ENCODE measurements at regions not wholly inside any gene's neighbourhood (a gene's known extent, or its start where the extent isn't known, plus 50 kb on each side); places are given as distances from the start of the nearest gene placed in this dataset.

GRCh38 chr11:104649002-104649401 is 249.3 kb downstream of the CASP12 start:
- H3K4me1 ChIP-seq = peaks cover 3 to 10% (median 8%) of the 10 kb centered on the region in 6 donors
- intact Hi-C loops (cut with DNase I; ENCODE audit: low total_unique reads) = no loop called here
- WGBS, 5 donors = 38 to 64% (median 54%) methylated on average over 1 of the region's 1 CpG

GRCh38 chr11:104645261-104646222 is 252.7 kb downstream of the CASP12 start:
- no peaks in the 10 kb centered on the region for H3K36me3 ChIP-seq
- 73 to 88% (median 76%) methylated on average over 2 of the region's 2 CpGs for WGBS, 5 donors
- no peaks in the 10 kb centered on the region for H3K4me1 ChIP-seq
- TF ChIP-seq CTCF (IDR thresholded peaks at IDR 0.05 in 8 of 11, conservative IDR thresholded peaks at IDR 0.05 in 3 of 11) (no peak), POLR2AphosphoS5 (IDR thresholded peaks at IDR 0.05) (no peak), POLR2A (IDR thresholded peaks at IDR 0.05) (no peak)
- H3K27me3 ChIP-seq (replicated peaks in 1 of 7) = no peaks in the 10 kb centered on the region
- H3K4me3 ChIP-seq = no peak overlapping the region
- H3K9me3 ChIP-seq = peaks cover 0 to 8% (median 3%) of the 10 kb centered on the region in 8 donors
- DNase-seq = no peak
- intact Hi-C loops (cut with DNase I; ENCODE audit: low total_unique reads) = no loop called here
- H3K27ac ChIP-seq = no peak overlapping the region

More at GRCh38 chr11:104649002-104649401, 249.3 kb downstream of the CASP12 start:
- peaks cover 0 to 14% (median 4%) of the 10 kb centered on the region in 8 donors for H3K9me3 ChIP-seq
- TF ChIP-seq CTCF (IDR thresholded peaks at IDR 0.05 in 8 of 11, conservative IDR thresholded peaks at IDR 0.05 in 3 of 11) (no peak), POLR2AphosphoS5 (IDR thresholded peaks at IDR 0.05) (no peak), POLR2A (IDR thresholded peaks at IDR 0.05) (no peak)
- no peaks in the 10 kb centered on the region for H3K36me3 ChIP-seq
- H3K4me3 ChIP-seq = no peak overlapping the region
- no peaks in the 10 kb centered on the region for H3K27me3 ChIP-seq (replicated peaks in 1 of 7)
- no peak overlapping the region for H3K27ac ChIP-seq
- no peak for DNase-seq

GRCh38 chr11:104637662-104638170 is 260.5 kb downstream of the CASP12 start:
- Histone ChIP-seq H3K4me1 (no peaks in the 10 kb centered on the region), H3K9me3 (no peaks in the 10 kb centered on the region), H3K27me3 (replicated peaks in 1 of 7) (no peaks in the 10 kb centered on the region), H3K4me3 (no peak overlapping the region), H3K36me3 (no peaks in the 10 kb centered on the region), H3K27ac (no peak overlapping the region)
- TF ChIP-seq CTCF (IDR thresholded peaks at IDR 0.05 in 8 of 11, conservative IDR thresholded peaks at IDR 0.05 in 3 of 11) (no peak), POLR2A (IDR thresholded peaks at IDR 0.05) (no peak), POLR2AphosphoS5 (IDR thresholded peaks at IDR 0.05) (no peak)
- DNase-seq = no peak
- intact Hi-C loops (cut with DNase I; ENCODE audit: low total_unique reads) = no loop called here
- WGBS, 5 donors = 70 to 93% (median 81%) methylated on average over 2 of the region's 2 CpGs

GRCh38 chr11:104633226-104633625 is 265.0 kb downstream of the CASP12 start:
- 77 to 93% (median 91%) methylated on average over 1 of the region's 1 CpG for WGBS, 5 donors
- intact Hi-C loops (cut with DNase I; ENCODE audit: low total_unique reads) = no loop called here
- H3K27me3 ChIP-seq (replicated peaks in 1 of 7) = no peaks in the 10 kb centered on the region
- no peak for TF ChIP-seq POLR2AphosphoS5 (IDR thresholded peaks at IDR 0.05)
- no peak for TF ChIP-seq POLR2A (IDR thresholded peaks at IDR 0.05)
- TF ChIP-seq CTCF (IDR thresholded peaks at IDR 0.05 in 8 of 11, conservative IDR thresholded peaks at IDR 0.05 in 3 of 11) = no peak
- H3K27ac ChIP-seq = no peak overlapping the region
- no peaks in the 10 kb centered on the region for H3K4me1 ChIP-seq
- H3K4me3 ChIP-seq = no peak overlapping the region
- H3K9me3 ChIP-seq = no peaks in the 10 kb centered on the region
- no peaks in the 10 kb centered on the region for H3K36me3 ChIP-seq
- no peak for DNase-seq
